ENCODE measurements at regions not wholly inside any gene's neighbourhood (a gene's known extent, or its start where the extent isn't known, plus 50 kb on each side); places are given as distances from the start of the nearest gene placed in this dataset.

GRCh38 chr12:92535961-92536360 is 166.8 kb upstream of the PLEKHG7 start:
- no peak for DNase-seq (ENCODE audit: low read depth)

- no peak for DNase-seq (ENCODE audit: low read depth)
These were observed 169.4 kb upstream of the PLEKHG7 start for GRCh38 chr12:92533280-92533890.

GRCh38 chr12:92530706-92531105 is 172.1 kb upstream of the PLEKHG7 start:
- DNase-seq (ENCODE audit: low read depth) = no peak

- DNase-seq (ENCODE audit: low read depth) = no peak
These were observed 172.8 kb upstream of the PLEKHG7 start for GRCh38 chr12:92529944-92530343.

- DNase-seq (ENCODE audit: low read depth) = no peak
These were observed 174.2 kb upstream of the PLEKHG7 start for GRCh38 chr12:92528586-92528985.

GRCh38 chr12:92528097-92528496 is 174.7 kb upstream of the PLEKHG7 start:
- DNase-seq (ENCODE audit: low read depth) = no peak

- DNase-seq (ENCODE audit: low read depth) = no peak
These were observed 178.3 kb upstream of the PLEKHG7 start for GRCh38 chr12:92524489-92524888.

GRCh38 chr12:92520511-92520910 is 182.3 kb upstream of the PLEKHG7 start:
- no peak for DNase-seq (ENCODE audit: low read depth)

GRCh38 chr12:92519284-92519683 is 183.5 kb upstream of the PLEKHG7 start:
- no peak for DNase-seq (ENCODE audit: low read depth)

GRCh38 chr12:92518071-92518470 is 184.7 kb upstream of the PLEKHG7 start:
- no peak for DNase-seq (ENCODE audit: low read depth)

- no peak for DNase-seq (ENCODE audit: low read depth)
These were observed 186.6 kb upstream of the PLEKHG7 start for GRCh38 chr12:92516277-92516600.

- no peak for DNase-seq (ENCODE audit: low read depth)
These were observed 189.5 kb upstream of the PLEKHG7 start for GRCh38 chr12:92513231-92513730.

GRCh38 chr12:92511786-92512185 is 191.0 kb upstream of the PLEKHG7 start:
- DNase-seq (ENCODE audit: low read depth) = no peak

- no peak for DNase-seq (ENCODE audit: low read depth)
These were observed 193.5 kb upstream of the PLEKHG7 start for GRCh38 chr12:92509156-92509738.

GRCh38 chr12:92506891-92507290 is 195.9 kb upstream of the PLEKHG7 start:
- no peak for DNase-seq (ENCODE audit: low read depth)

GRCh38 chr12:92506460-92506859 is 196.3 kb upstream of the PLEKHG7 start:
- no peak for DNase-seq (ENCODE audit: low read depth)

- DNase-seq (ENCODE audit: low read depth) = no peak
These were observed 197.2 kb upstream of the PLEKHG7 start for GRCh38 chr12:92505254-92506231.

- DNase-seq (ENCODE audit: low read depth) = no peak
These were observed 198.2 kb upstream of the PLEKHG7 start for GRCh38 chr12:92504594-92504981.

- DNase-seq (ENCODE audit: low read depth) = no peak
These were observed 198.7 kb upstream of the PLEKHG7 start for GRCh38 chr12:92503971-92504593.

- DNase-seq (ENCODE audit: low read depth) = no peak
These were observed 199.5 kb upstream of the PLEKHG7 start for GRCh38 chr12:92503029-92503931.

- DNase-seq (ENCODE audit: low read depth) = no peak
These were observed 200.3 kb upstream of the PLEKHG7 start for GRCh38 chr12:92502417-92503028.

All from forelimb muscle (tissue), 1 donor.